Activated T-helper 1 cell treated with anti-CD3 and anti-CD28 coated beads, Interleukin-12 subunit alpha, Interleukin-12 subunit beta, Interleukin-2, Interleukin-4 antibody, amounts not matched to agents 30 ng/mL and 10 ng/mL and 1 ng/mL, durations not matched to agents 14 hours and 24 hours and 36 hours (primary cell): ENCODE measurements at regions not wholly inside any gene's neighbourhood (a gene's known extent, or its start where the extent isn't known, plus 50 kb on each side); places are given as distances from the start of the nearest gene placed in this dataset.

Experiments
- DNase-seq: peaks from one replicate; pipeline ENCODE4 v3.0.0; 2021; ENCODE audit warnings: low spot score
- H3K27ac Mint-ChIP-seq: one replicate; pipeline ENCODE4 v1.8.0; 2021; ENCODE audit warnings: mild to moderate bottlenecking, mixed read lengths
- H3K27me3 Mint-ChIP-seq: one replicate; pipeline ENCODE4 v1.8.0; 2022; ENCODE audit warnings: mild to moderate bottlenecking, moderate library complexity, mixed read lengths; ENCODE audit not compliant: insufficient read depth
- H3K36me3 Mint-ChIP-seq: one replicate; pipeline ENCODE4 v1.8.0; 2021; ENCODE audit warnings: low read depth, mixed read lengths
- H3K4me1 Mint-ChIP-seq: one replicate; pipeline ENCODE4 v1.8.0; 2021; ENCODE audit warnings: low read depth, mixed read lengths
- H3K4me3 Mint-ChIP-seq: one replicate; pipeline ENCODE4 v1.8.0; 2021; ENCODE audit warnings: mild to moderate bottlenecking, moderate library complexity, mixed read lengths
- H3K9me3 Mint-ChIP-seq: one replicate; pipeline ENCODE4 v1.8.0; 2021; ENCODE audit warnings: mixed read lengths
- intact Hi-C: fragments of 100-400 bp; cut with micrococcal nuclease; formaldehyde crosslinking; loops from one replicate; pipeline ENCODE4 v1.15.1; 2024

GRCh38 chr15:77737238-77738037, 104.7 kb upstream of the LINGO1 start:
- H3K4me3 Mint-ChIP-seq: no peak overlapping the region
- H3K36me3 Mint-ChIP-seq: no peaks in the 10 kb centered on the region
- H3K9me3 Mint-ChIP-seq: no peaks in the 10 kb centered on the region
- DNase-seq: no peak
- H3K27ac Mint-ChIP-seq: no peak overlapping the region
- H3K27me3 Mint-ChIP-seq: peaks cover 5% of the 10 kb centered on the region
- intact Hi-C loops: no loop called here
- no peaks in the 10 kb centered on the region for H3K4me1 Mint-ChIP-seq

- intact Hi-C loops: no loop called here
- DNase-seq: no peak
Measured at GRCh38 chr15:77734306-77734705, 101.6 kb upstream of the LINGO1 start.

GRCh38 chr15:77733579-77734300, 101.0 kb upstream of the LINGO1 start:
- Mint-ChIP-seq H3K27ac (no peak overlapping the region), H3K4me1 (no peaks in the 10 kb centered on the region), H3K36me3 (no peaks in the 10 kb centered on the region), H3K4me3 (no peak overlapping the region), H3K27me3 (peaks cover 7% of the 10 kb centered on the region), H3K9me3 (no peaks in the 10 kb centered on the region)
- DNase-seq: no peak
- intact Hi-C loops: no loop called here

More at GRCh38 chr15:77734306-77734705, 101.6 kb upstream of the LINGO1 start:
- H3K27ac Mint-ChIP-seq: no peak overlapping the region
- no peaks in the 10 kb centered on the region for H3K4me1 Mint-ChIP-seq
- no peaks in the 10 kb centered on the region for H3K9me3 Mint-ChIP-seq
- H3K4me3 Mint-ChIP-seq: no peak overlapping the region
- no peaks in the 10 kb centered on the region for H3K36me3 Mint-ChIP-seq
- H3K27me3 Mint-ChIP-seq: peaks cover 7% of the 10 kb centered on the region

- intact Hi-C loops: no loop called here
- H3K27ac Mint-ChIP-seq: no peak overlapping the region
- H3K4me3 Mint-ChIP-seq: no peak overlapping the region
- peaks cover 7% of the 10 kb centered on the region for H3K27me3 Mint-ChIP-seq
- H3K36me3 Mint-ChIP-seq: no peaks in the 10 kb centered on the region
- no peaks in the 10 kb centered on the region for H3K4me1 Mint-ChIP-seq
- no peaks in the 10 kb centered on the region for H3K9me3 Mint-ChIP-seq
- no peak for DNase-seq
Measured at GRCh38 chr15:77732514-77733335, 100.0 kb upstream of the LINGO1 start.

- Mint-ChIP-seq H3K36me3 (no peaks in the 10 kb centered on the region), H3K27ac (no peak overlapping the region)
Measured at GRCh38 chr15:77731945-77732344, 99.2 kb upstream of the LINGO1 start.

GRCh38 chr15:77731067-77731466, 98.4 kb upstream of the LINGO1 start:
- no peak overlapping the region for H3K4me3 Mint-ChIP-seq
- H3K4me1 Mint-ChIP-seq: no peaks in the 10 kb centered on the region
- H3K27ac Mint-ChIP-seq: no peak overlapping the region
- no peaks in the 10 kb centered on the region for H3K9me3 Mint-ChIP-seq
- H3K36me3 Mint-ChIP-seq: no peaks in the 10 kb centered on the region
- H3K27me3 Mint-ChIP-seq: peaks cover 2% of the 10 kb centered on the region
- intact Hi-C loops: no loop called here
- DNase-seq: no peak

More at GRCh38 chr15:77731945-77732344, 99.2 kb upstream of the LINGO1 start:
- H3K4me1 Mint-ChIP-seq: no peaks in the 10 kb centered on the region
- H3K27me3 Mint-ChIP-seq: peaks cover 5% of the 10 kb centered on the region
- no peaks in the 10 kb centered on the region for H3K9me3 Mint-ChIP-seq
- intact Hi-C loops: no loop called here
- no peak overlapping the region for H3K4me3 Mint-ChIP-seq
- no peak for DNase-seq

GRCh38 chr15:77727635-77728304, 95.1 kb upstream of the LINGO1 start:
- DNase-seq: no peak
- H3K4me1 Mint-ChIP-seq: no peaks in the 10 kb centered on the region
- H3K4me3 Mint-ChIP-seq: no peak overlapping the region
- no peak overlapping the region for H3K27ac Mint-ChIP-seq
- no peaks in the 10 kb centered on the region for H3K9me3 Mint-ChIP-seq
- no peaks in the 10 kb centered on the region for H3K36me3 Mint-ChIP-seq
- intact Hi-C loops: no loop called here
- H3K27me3 Mint-ChIP-seq: peaks cover 2% of the 10 kb centered on the region

- Mint-ChIP-seq H3K27ac (no peak overlapping the region), H3K4me1 (no peaks in the 10 kb centered on the region), H3K36me3 (no peaks in the 10 kb centered on the region), H3K4me3 (no peak overlapping the region), H3K9me3 (no peaks in the 10 kb centered on the region), H3K27me3 (no peaks in the 10 kb centered on the region)
- DNase-seq: no peak
- intact Hi-C loops: no loop called here
Measured at GRCh38 chr15:77724715-77725114, 92.0 kb upstream of the LINGO1 start.

- DNase-seq: no peak
- Mint-ChIP-seq H3K9me3 (no peaks in the 10 kb centered on the region), H3K27me3 (no peaks in the 10 kb centered on the region), H3K4me3 (no peak overlapping the region), H3K4me1 (no peaks in the 10 kb centered on the region), H3K36me3 (no peaks in the 10 kb centered on the region), H3K27ac (no peak overlapping the region)
- intact Hi-C loops: no loop called here
Measured at GRCh38 chr15:77723756-77724155, 91.0 kb upstream of the LINGO1 start.

- DNase-seq: no peak
- no peaks in the 10 kb centered on the region for H3K36me3 Mint-ChIP-seq
- H3K27ac Mint-ChIP-seq: no peak overlapping the region
- no peaks in the 10 kb centered on the region for H3K9me3 Mint-ChIP-seq
- H3K27me3 Mint-ChIP-seq: no peaks in the 10 kb centered on the region
- H3K4me3 Mint-ChIP-seq: no peak overlapping the region
- intact Hi-C loops: no loop called here
- H3K4me1 Mint-ChIP-seq: no peaks in the 10 kb centered on the region
Measured at GRCh38 chr15:77722759-77723460, 90.2 kb upstream of the LINGO1 start.

GRCh38 chr15:77721963-77722362, 89.3 kb upstream of the LINGO1 start:
- no peaks in the 10 kb centered on the region for H3K9me3 Mint-ChIP-seq
- intact Hi-C loops: no loop called here
- H3K27me3 Mint-ChIP-seq: no peaks in the 10 kb centered on the region
- no peak overlapping the region for H3K4me3 Mint-ChIP-seq
- H3K36me3 Mint-ChIP-seq: no peaks in the 10 kb centered on the region
- no peak overlapping the region for H3K27ac Mint-ChIP-seq
- DNase-seq: no peak
- no peaks in the 10 kb centered on the region for H3K4me1 Mint-ChIP-seq

- H3K9me3 Mint-ChIP-seq: no peaks in the 10 kb centered on the region
- intact Hi-C loops: no loop called here
- no peak for DNase-seq
- no peaks in the 10 kb centered on the region for H3K4me1 Mint-ChIP-seq
- H3K27me3 Mint-ChIP-seq: peaks cover 6% of the 10 kb centered on the region
- H3K4me3 Mint-ChIP-seq: no peak overlapping the region
- H3K36me3 Mint-ChIP-seq: no peaks in the 10 kb centered on the region
- H3K27ac Mint-ChIP-seq: no peak overlapping the region
Measured at GRCh38 chr15:77720655-77721054, 87.9 kb upstream of the LINGO1 start.
